ENCODE measurements at regions not wholly inside any gene's neighbourhood (a gene's known extent, or its start where the extent isn't known, plus 50 kb on each side); places are given as distances from the start of the nearest gene placed in this dataset.

DNA sequence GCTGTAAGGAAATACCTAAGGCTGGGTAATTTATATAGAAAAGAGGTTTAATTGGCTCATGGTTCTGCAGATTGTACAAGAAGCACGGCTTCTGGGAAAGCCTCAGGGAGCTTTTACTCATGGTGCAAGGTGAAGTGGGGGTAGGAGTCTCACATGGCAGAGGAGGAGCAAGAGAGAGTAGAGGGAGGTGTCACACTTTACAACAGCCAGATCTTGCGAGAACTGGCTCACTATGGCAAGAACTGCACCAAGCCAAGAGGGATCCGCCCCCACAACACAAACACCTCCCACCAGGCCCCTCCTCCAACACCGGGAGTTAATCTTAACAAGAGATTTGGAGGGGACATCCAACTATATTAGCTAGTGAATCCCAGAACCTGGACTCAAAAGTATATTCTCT lies 135.4 kb upstream of the SOD1 start:
- TF ChIP-seq, protein P1, sequence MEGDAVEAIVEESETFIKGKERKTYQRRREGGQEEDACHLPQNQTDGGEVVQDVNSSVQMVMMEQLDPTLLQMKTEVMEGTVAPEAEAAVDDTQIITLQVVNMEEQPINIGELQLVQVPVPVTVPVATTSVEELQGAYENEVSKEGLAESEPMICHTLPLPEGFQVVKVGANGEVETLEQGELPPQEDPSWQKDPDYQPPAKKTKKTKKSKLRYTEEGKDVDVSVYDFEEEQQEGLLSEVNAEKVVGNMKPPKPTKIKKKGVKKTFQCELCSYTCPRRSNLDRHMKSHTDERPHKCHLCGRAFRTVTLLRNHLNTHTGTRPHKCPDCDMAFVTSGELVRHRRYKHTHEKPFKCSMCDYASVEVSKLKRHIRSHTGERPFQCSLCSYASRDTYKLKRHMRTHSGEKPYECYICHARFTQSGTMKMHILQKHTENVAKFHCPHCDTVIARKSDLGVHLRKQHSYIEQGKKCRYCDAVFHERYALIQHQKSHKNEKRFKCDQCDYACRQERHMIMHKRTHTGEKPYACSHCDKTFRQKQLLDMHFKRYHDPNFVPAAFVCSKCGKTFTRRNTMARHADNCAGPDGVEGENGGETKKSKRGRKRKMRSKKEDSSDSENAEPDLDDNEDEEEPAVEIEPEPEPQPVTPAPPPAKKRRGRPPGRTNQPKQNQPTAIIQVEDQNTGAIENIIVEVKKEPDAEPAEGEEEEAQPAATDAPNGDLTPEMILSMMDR (IDR thresholded peaks at IDR 0.05), result no peak
- no peak for TF ChIP-seq POLR2A (IDR thresholded peaks at IDR 0.05)
- TF ChIP-seq POLR2AphosphoS5 (IDR thresholded peaks at IDR 0.05; ENCODE audit: insufficient read depth in 1 of 2, low read depth in 1 of 2), result no peak
